MM.1S (cell line): ENCODE measurements at regions not wholly inside any gene's neighbourhood (a gene's known extent, or its start where the extent isn't known, plus 50 kb on each side); places are given as distances from the start of the nearest gene placed in this dataset.

Experiments
- DNase-seq: peaks from one replicate; pipeline ENCODE4 v3.0.0-alpha.2; 2015
- H2AFZ ChIP-seq: fragments of 300-600 bp; sonication (generic); 2 replicates; pipeline ENCODE4 v1.6.0; 2016; ENCODE audit warnings: antibody characterized with exemption, low read length
- H3F3A ChIP-seq: fragments of 300-600 bp; sonication (generic); 2 replicates; pipeline ENCODE4 v1.6.1; 2016; ENCODE audit warnings: mild to moderate bottlenecking, antibody characterized with exemption, low read length, moderate library complexity, mixed read lengths; ENCODE audit not compliant: insufficient read depth
- H3K27ac ChIP-seq: fragments of 300-600 bp; sonication (generic); 2 replicates; pipeline ENCODE4 v1.5.1; 2016; ENCODE audit warnings: mild to moderate bottlenecking, low read length
- H3K27me3 ChIP-seq: fragments of 300-600 bp; sonication (generic); replicated peaks from 2 replicates; pipeline ENCODE4 v1.6.0; 2016; ENCODE audit warnings: low read length; ENCODE audit not compliant: insufficient read depth
- H3K36me3 ChIP-seq: fragments of 300-600 bp; sonication (generic); replicated peaks from 2 replicates; pipeline ENCODE4 v1.6.1; 2016; ENCODE audit warnings: mild to moderate bottlenecking, low read length, mixed read lengths; ENCODE audit not compliant: insufficient read depth
- H3K4me1 ChIP-seq: fragments of 300-600 bp; sonication (generic); 2 replicates; pipeline ENCODE4 v1.6.1; 2016; ENCODE audit warnings: low read length, mixed read lengths
- H3K4me2 ChIP-seq: fragments of 300-600 bp; sonication (generic); 2 replicates; pipeline ENCODE4 v1.6.0; 2016; ENCODE audit warnings: low read depth, low read length
- H3K4me3 ChIP-seq: fragments of 300-600 bp; sonication (generic); 2 replicates; pipeline ENCODE4 v1.5.1; 2016; ENCODE audit warnings: low read length, mixed read lengths
- H3K79me2 ChIP-seq: fragments of 300-600 bp; sonication (generic); 2 replicates; pipeline ENCODE4 v1.6.1; 2016; ENCODE audit warnings: mixed run types, low read length, mixed read lengths
- H3K9ac ChIP-seq: fragments of 300-600 bp; sonication (generic); 2 replicates; pipeline ENCODE4 v1.6.1; 2016; ENCODE audit warnings: low read length, mixed read lengths
- H3K9me2 ChIP-seq: fragments of 300-600 bp; sonication (generic); replicated peaks from 2 replicates; pipeline ENCODE4 v1.6.1; 2016; ENCODE audit warnings: mild to moderate bottlenecking, low read length, mixed read lengths; ENCODE audit not compliant: insufficient read depth
- H3K9me3 ChIP-seq: fragments of 300-600 bp; sonication (generic); replicated peaks from 2 replicates; pipeline ENCODE4 v1.6.1; 2016; ENCODE audit warnings: mild to moderate bottlenecking, low read length, mixed read lengths; ENCODE audit not compliant: insufficient read depth
- H4K20me1 ChIP-seq: fragments of 300-600 bp; sonication (generic); 2 replicates; pipeline ENCODE4 v1.6.1; 2016; ENCODE audit warnings: mild to moderate bottlenecking, low read length, moderate library complexity, mixed read lengths; ENCODE audit not compliant: insufficient read depth
- EZH2 ChIP-seq: fragments of 300-600 bp; sonication (generic); optimal IDR thresholded peaks from 2 replicates; pipeline ENCODE3; 2017; ENCODE audit warnings: low read depth, mild to moderate bottlenecking, antibody characterized with exemption, low read length, mixed read lengths
- EZH2phosphoT487 ChIP-seq: fragments of 300-600 bp; sonication (generic); IDR thresholded peaks from 2 replicates; pipeline ENCODE4 v1.6.1; 2018; ENCODE audit warnings: antibody characterized with exemption, low read length
- TF ChIP-seq, protein P1 (sequence below): fragments of 300-600 bp; sonication (generic); IDR thresholded peaks from 2 replicates; pipeline ENCODE4 v1.5.1; 2016; ENCODE audit warnings: antibody characterized with exemption, low read length, mixed read lengths

DNA sequence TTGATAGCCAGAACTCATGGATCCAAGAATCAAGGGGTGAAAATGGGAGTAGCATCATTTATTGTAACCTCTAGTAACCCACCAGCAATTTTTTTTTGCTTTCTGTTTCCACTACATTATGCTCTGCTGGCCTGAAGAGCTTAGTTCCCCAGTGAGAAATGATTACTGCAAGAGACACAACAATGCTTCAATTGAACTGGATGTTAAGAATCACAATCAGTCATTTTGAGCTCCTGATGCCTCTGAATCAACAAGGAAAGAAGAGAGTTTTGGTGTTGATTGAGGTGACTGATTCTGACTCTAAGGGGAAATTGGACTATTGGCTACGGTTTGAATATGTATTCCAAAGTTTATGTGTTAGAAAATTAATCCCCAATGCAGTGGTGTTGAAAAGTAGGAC, 1084.4 kb downstream of the SLITRK1 start:
- Histone ChIP-seq H3K4me2 (no peak overlapping the region), H3K79me2 (no peaks in the 10 kb centered on the region)

DNA sequence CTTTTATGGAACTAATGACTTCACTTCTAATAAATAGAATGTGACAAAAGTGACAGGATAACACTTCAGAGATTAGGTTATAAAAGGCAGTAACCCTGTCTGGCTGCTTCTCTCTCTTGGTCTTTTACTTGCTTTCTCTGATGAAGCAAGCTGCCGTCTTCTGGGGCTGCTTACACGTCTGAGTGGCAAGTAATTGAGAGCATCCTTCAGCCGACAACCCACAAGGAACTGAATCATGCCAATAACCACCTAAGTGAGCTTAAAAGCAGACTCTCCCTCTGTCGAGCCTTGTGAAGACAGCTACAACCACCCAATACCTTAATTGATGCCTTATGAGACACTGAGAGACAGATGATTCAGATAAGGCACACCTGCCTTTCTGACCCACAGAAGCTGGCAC, 1091.2 kb downstream of the SLITRK1 start:
- no peaks in the 10 kb centered on the region for H3K27me3 ChIP-seq
- H3K4me2 ChIP-seq = no peak overlapping the region
- no peak overlapping the region for H3K27ac ChIP-seq
- no peaks in the 10 kb centered on the region for H3K4me1 ChIP-seq
- H3K36me3 ChIP-seq = no peaks in the 10 kb centered on the region
- no peak overlapping the region for H3K4me3 ChIP-seq
- H2AFZ ChIP-seq = no peak overlapping the region
- DNase-seq = no peak
- no peaks in the 10 kb centered on the region for H3K9me2 ChIP-seq
- no peaks in the 10 kb centered on the region; the same call in 1 of the 2 replicates for H3K9me3 ChIP-seq
- no peaks in the 10 kb centered on the region for H3F3A ChIP-seq
- H4K20me1 ChIP-seq = no peaks in the 10 kb centered on the region
- no peak overlapping the region for H3K9ac ChIP-seq
- TF ChIP-seq EZH2phosphoT487 (no peak), EZH2 (no peak)
- TF ChIP-seq, protein P1, sequence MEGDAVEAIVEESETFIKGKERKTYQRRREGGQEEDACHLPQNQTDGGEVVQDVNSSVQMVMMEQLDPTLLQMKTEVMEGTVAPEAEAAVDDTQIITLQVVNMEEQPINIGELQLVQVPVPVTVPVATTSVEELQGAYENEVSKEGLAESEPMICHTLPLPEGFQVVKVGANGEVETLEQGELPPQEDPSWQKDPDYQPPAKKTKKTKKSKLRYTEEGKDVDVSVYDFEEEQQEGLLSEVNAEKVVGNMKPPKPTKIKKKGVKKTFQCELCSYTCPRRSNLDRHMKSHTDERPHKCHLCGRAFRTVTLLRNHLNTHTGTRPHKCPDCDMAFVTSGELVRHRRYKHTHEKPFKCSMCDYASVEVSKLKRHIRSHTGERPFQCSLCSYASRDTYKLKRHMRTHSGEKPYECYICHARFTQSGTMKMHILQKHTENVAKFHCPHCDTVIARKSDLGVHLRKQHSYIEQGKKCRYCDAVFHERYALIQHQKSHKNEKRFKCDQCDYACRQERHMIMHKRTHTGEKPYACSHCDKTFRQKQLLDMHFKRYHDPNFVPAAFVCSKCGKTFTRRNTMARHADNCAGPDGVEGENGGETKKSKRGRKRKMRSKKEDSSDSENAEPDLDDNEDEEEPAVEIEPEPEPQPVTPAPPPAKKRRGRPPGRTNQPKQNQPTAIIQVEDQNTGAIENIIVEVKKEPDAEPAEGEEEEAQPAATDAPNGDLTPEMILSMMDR = no peak
- no peaks in the 10 kb centered on the region for H3K79me2 ChIP-seq

More for the DNA sequence above, 1084.4 kb downstream of the SLITRK1 start:
- Histone ChIP-seq H3F3A (no peaks in the 10 kb centered on the region), H3K9me2 (no peaks in the 10 kb centered on the region), H3K36me3 (no peaks in the 10 kb centered on the region), H4K20me1 (no peaks in the 10 kb centered on the region), H3K9me3 (no peaks in the 10 kb centered on the region), H3K4me1 (no peaks in the 10 kb centered on the region), H3K9ac (no peak overlapping the region), H3K27me3 (no peaks in the 10 kb centered on the region), H3K27ac (no peak overlapping the region), H3K4me3 (no peak overlapping the region), H2AFZ (no peak overlapping the region)
- TF ChIP-seq EZH2 = no peak
- TF ChIP-seq, protein P1 = no peak
- TF ChIP-seq EZH2phosphoT487 = no peak
- no peak for DNase-seq

DNA sequence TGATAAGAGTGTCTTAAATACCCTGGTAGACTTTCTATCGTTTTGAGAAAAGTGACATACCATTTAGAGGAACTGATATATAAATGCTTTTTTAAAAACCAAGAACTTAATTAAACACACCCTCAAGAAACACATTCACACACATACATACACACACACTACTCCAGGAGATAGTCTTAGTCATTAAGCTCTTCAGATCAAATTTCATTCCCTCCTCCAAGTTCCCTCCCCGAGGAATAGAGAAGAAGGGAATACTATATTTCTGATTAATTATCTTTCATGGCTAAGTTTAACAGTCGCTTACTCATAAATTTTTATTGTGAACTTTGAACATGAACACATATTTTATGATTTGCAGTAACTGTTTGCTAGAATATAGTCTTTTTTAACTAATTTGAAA, 1109.5 kb downstream of the SLITRK1 start:
- H4K20me1 ChIP-seq = no peaks in the 10 kb centered on the region
- H3K79me2 ChIP-seq = no peaks in the 10 kb centered on the region
- no peaks in the 10 kb centered on the region for H3K9me3 ChIP-seq
- H3F3A ChIP-seq = no peaks in the 10 kb centered on the region
- H3K4me2 ChIP-seq = no peak overlapping the region
- H3K27me3 ChIP-seq = no peaks in the 10 kb centered on the region
- no peaks in the 10 kb centered on the region for H3K36me3 ChIP-seq
- no peak overlapping the region for H3K9ac ChIP-seq
- no peak for DNase-seq
- no peak overlapping the region for H3K4me3 ChIP-seq
- H3K9me2 ChIP-seq = no peaks in the 10 kb centered on the region
- H2AFZ ChIP-seq = no peak overlapping the region
- TF ChIP-seq EZH2phosphoT487 = no peak
- TF ChIP-seq, protein P1 = no peak
- no peak for TF ChIP-seq EZH2
- no peak overlapping the region for H3K27ac ChIP-seq
- H3K4me1 ChIP-seq = no peaks in the 10 kb centered on the region
